Uterus (tissue), 3 donors: ENCODE measurements at regions not wholly inside any gene's neighbourhood (a gene's known extent, or its start where the extent isn't known, plus 50 kb on each side); places are given as distances from the start of the nearest gene placed in this dataset.

Source experiments
- DNase-seq, 2 donors: peaks; one replicate each; pipeline ENCODE4 v3.0.0-alpha.2; 2019 to 2020
- H3K27ac ChIP-seq, 2 donors: fragments of 200-600 bp; sonication (generic); 1 replicate in 1 of 2; 2 replicates in 1 of 2; pipeline ENCODE4 v1.5.1; 2016 to 2018
- H3K27me3 ChIP-seq, 2 donors: fragments of 200-600 bp; sonication (generic); one replicate each; pipeline ENCODE4 v1.5.1; 2018 to 2019; ENCODE audit warnings: control low read depth in 1 of 2
- H3K36me3 ChIP-seq, 2 donors: fragments of 200-600 bp; sonication (generic); one replicate each; pipeline ENCODE4 v1.5.1; 2019; ENCODE audit warnings: control low read depth in 1 of 2
- H3K4me1 ChIP-seq, 2 donors: fragments of 200-600 bp; sonication (generic); one replicate each; pipeline ENCODE4 v1.5.1; 2018 to 2019; ENCODE audit warnings: control low read depth in 1 of 2
- H3K4me3 ChIP-seq, 2 donors: fragments of 200-600 bp; sonication (generic); 1 replicate in 1 of 2; 2 replicates in 1 of 2; pipeline ENCODE4 v1.5.1; 2018 to 2019; ENCODE audit warnings: mild to moderate bottlenecking in 1 of 2
- H3K9me3 ChIP-seq, 2 donors: fragments of 200-600 bp; sonication (generic); one replicate each; pipeline ENCODE4 v1.5.1; 2019; ENCODE audit warnings: control low read depth in 1 of 2
- CTCF ChIP-seq, 4 experiments: fragments of 200-600 bp in 2 of 4; fragments of 450-650 bp in 2 of 4; sonication (generic) in 2 of 4; IDR thresholded peaks; one replicate each; pipeline ENCODE4 v1.5.1; 2016 to 2019; ENCODE audit warnings: antibody characterized with exemption in 4 of 4, mild to moderate bottlenecking in 2 of 4, moderate library complexity in 1 of 4
- POLR2A ChIP-seq, 2 donors: fragments of 450-650 bp; IDR thresholded peaks; one replicate each; pipeline ENCODE4 v1.6.1; 2016; ENCODE audit warnings: antibody characterized with exemption in 2 of 2, mild to moderate bottlenecking in 1 of 2, moderate library complexity in 1 of 2
- intact Hi-C: fragments of 100-400 bp; cut with DNase I; formaldehyde crosslinking; loops from one replicate; pipeline ENCODE4 v1.15.1; 2023; ENCODE audit warnings: low total_unique reads
- donor health status: DM: yes; HTN: yes; CAD: no.

- no peak overlapping the region for H3K4me3 ChIP-seq
- no peaks in the 10 kb centered on the region for H3K36me3 ChIP-seq
- no peaks in the 10 kb centered on the region for H3K27me3 ChIP-seq
- no peaks in the 10 kb centered on the region for H3K9me3 ChIP-seq
- intact Hi-C loops, result no loop called here
- H3K4me1 ChIP-seq, result no peaks in the 10 kb centered on the region
- no peak for DNase-seq
- H3K27ac ChIP-seq, result no peak overlapping the region
- TF ChIP-seq CTCF (IDR thresholded peaks at IDR 0.05) (no peak), POLR2A (IDR thresholded peaks at IDR 0.05) (no peak)
Observed at GRCh38 chr11:116335078-116335477, 437.7 kb downstream of the BUD13 start.

- H3K4me1 ChIP-seq, result no peaks in the 10 kb centered on the region
- no peaks in the 10 kb centered on the region for H3K27me3 ChIP-seq
- no peak overlapping the region for H3K27ac ChIP-seq
- no peak overlapping the region for H3K4me3 ChIP-seq
- intact Hi-C loops, result no loop called here
- no peak for TF ChIP-seq POLR2A (IDR thresholded peaks at IDR 0.05)
- H3K9me3 ChIP-seq, result no peaks in the 10 kb centered on the region
- H3K36me3 ChIP-seq, result no peaks in the 10 kb centered on the region
- DNase-seq, result no peak
Observed at GRCh38 chr11:116334596-116334995, 438.2 kb downstream of the BUD13 start.

DNA sequence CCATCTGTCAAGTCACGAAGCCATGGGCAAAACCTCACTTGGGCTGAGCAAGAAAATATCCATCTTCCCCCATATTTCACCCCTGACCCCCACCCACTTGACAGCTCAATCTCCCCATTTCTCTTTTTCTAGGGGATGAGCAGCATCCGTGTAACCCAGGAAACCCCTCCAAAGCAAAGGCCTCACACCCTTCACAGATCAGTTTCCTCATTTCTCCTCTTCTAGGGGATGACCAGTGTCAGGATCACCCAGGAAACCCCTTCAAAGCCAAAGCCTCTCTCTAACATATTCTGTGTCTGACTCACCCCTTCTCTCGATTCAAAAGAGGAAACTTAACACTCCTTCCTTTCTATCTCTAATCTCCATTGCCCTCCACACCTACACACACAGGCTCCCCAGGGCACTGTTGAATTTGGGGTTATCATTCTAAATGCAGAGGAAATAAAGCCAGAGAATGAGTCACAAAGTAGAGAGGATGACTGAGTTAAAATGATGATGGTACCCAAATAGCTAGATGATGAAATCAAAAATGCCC is 439.7 kb downstream of the BUD13 start:
- Histone ChIP-seq H3K4me3 (no peak overlapping the region), H3K27ac (no peak overlapping the region), H3K27me3 (no peaks in the 10 kb centered on the region), H3K36me3 (no peaks in the 10 kb centered on the region), H3K9me3 (no peaks in the 10 kb centered on the region), H3K4me1 (no peaks in the 10 kb centered on the region)
- no peak for DNase-seq
- intact Hi-C loops, result no loop called here
- TF ChIP-seq POLR2A (IDR thresholded peaks at IDR 0.05) (no peak), CTCF (IDR thresholded peaks at IDR 0.05) (no peak)

GRCh38 chr11:116332391-116332790 is 440.4 kb downstream of the BUD13 start:
- Histone ChIP-seq H3K9me3 (no peaks in the 10 kb centered on the region), H3K4me3 (no peak overlapping the region), H3K27ac (no peak overlapping the region), H3K4me1 (no peaks in the 10 kb centered on the region), H3K36me3 (no peaks in the 10 kb centered on the region), H3K27me3 (no peaks in the 10 kb centered on the region)
- DNase-seq, result no peak
- intact Hi-C loops, result no loop called here
- no peak for TF ChIP-seq POLR2A (IDR thresholded peaks at IDR 0.05)
- no peak for TF ChIP-seq CTCF (IDR thresholded peaks at IDR 0.05)

DNA sequence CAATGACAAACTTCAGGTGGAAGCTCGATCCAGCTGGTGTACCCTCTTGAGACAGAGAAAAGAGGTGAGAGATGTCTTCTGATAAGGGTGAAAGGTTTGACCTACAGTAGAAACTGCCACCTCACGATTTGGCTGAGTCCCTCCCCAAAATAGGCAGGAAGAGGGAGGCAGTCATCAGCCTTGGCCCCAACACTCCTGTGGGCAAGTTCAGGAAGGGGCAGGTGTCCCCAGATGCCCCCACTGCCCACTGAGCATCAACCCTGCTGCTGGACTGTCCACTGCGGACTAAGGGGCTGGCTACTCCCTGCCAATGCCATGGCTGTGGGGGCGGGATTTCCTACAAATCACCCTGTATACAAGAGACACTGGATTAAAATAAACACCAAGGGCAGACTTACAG is 441.4 kb downstream of the BUD13 start:
- no peak overlapping the region for H3K27ac ChIP-seq
- TF ChIP-seq POLR2A (IDR thresholded peaks at IDR 0.05), result no peak
- no peak for TF ChIP-seq CTCF (IDR thresholded peaks at IDR 0.05)
- intact Hi-C loops, result no loop called here
- H3K4me1 ChIP-seq, result no peaks in the 10 kb centered on the region
- H3K36me3 ChIP-seq, result no peaks in the 10 kb centered on the region
- no peaks in the 10 kb centered on the region for H3K9me3 ChIP-seq
- H3K27me3 ChIP-seq, result no peaks in the 10 kb centered on the region
- H3K4me3 ChIP-seq, result no peak overlapping the region
- DNase-seq, result no peak
